Endodermal cell (in vitro differentiated cells): ENCODE measurements at regions not wholly inside any gene's neighbourhood (a gene's known extent, or its start where the extent isn't known, plus 50 kb on each side); places are given as distances from the start of the nearest gene placed in this dataset.

Experiments
- DNase-seq: peaks from one replicate; pipeline ENCODE4 v3.0.0-alpha.2; 2017
- H3K27ac ChIP-seq: 2 replicates; pipeline ENCODE4 v1.5.1; 2013; ENCODE audit warnings: mild to moderate bottlenecking, low read depth, low read length, moderate library complexity
- H3K27me3 ChIP-seq: 2 replicates; pipeline ENCODE4 v1.6.1; 2013; ENCODE audit warnings: mild to moderate bottlenecking, low read length, moderate library complexity; ENCODE audit not compliant: insufficient read depth, control insufficient read depth, poor library complexity, severe bottlenecking
- H3K36me3 ChIP-seq: 2 replicates; pipeline ENCODE4 v1.7.0; 2013; ENCODE audit warnings: mild to moderate bottlenecking, low read length, moderate library complexity; ENCODE audit not compliant: control insufficient read depth, insufficient read depth
- H3K4me1 ChIP-seq: one replicate; pipeline ENCODE4 v1.7.0; 2013; ENCODE audit warnings: low read length; ENCODE audit not compliant: control insufficient read depth, insufficient read depth
- H3K4me3 ChIP-seq: 2 replicates; pipeline ENCODE4 v1.5.1; 2013; ENCODE audit warnings: mild to moderate bottlenecking, low read length, moderate library complexity
- H3K9ac ChIP-seq: 2 replicates; pipeline ENCODE4 v1.6.1; 2013; ENCODE audit warnings: mild to moderate bottlenecking, low read length, moderate library complexity; ENCODE audit not compliant: poor library complexity, severe bottlenecking; ENCODE audit errors: extremely low read depth
- H3K9me3 ChIP-seq: 2 replicates; pipeline ENCODE4 v1.6.1; 2013; ENCODE audit warnings: mild to moderate bottlenecking, low read length, moderate library complexity; ENCODE audit not compliant: control insufficient read depth
- H3K27ac Mint-ChIP-seq: 2 replicates; pipeline ENCODE4 v1.8.0; 2020; ENCODE audit warnings: mixed read lengths
- H3K27me3 Mint-ChIP-seq: 2 replicates; pipeline ENCODE4 v1.8.0; 2021; ENCODE audit warnings: mild to moderate bottlenecking, mixed read lengths; ENCODE audit not compliant: insufficient read depth
- H3K36me3 Mint-ChIP-seq: 2 replicates; pipeline ENCODE4 v1.8.0; 2020; ENCODE audit warnings: low read depth, mixed read lengths
- H3K4me1 Mint-ChIP-seq: 2 replicates; pipeline ENCODE4 v1.8.0; 2020; ENCODE audit warnings: mixed read lengths
- H3K4me3 Mint-ChIP-seq: 2 replicates; pipeline ENCODE4 v1.8.0; 2020; ENCODE audit warnings: mild to moderate bottlenecking, moderate library complexity, mixed read lengths
- H3K9me3 Mint-ChIP-seq: 2 replicates; pipeline ENCODE4 v1.8.0; 2020; ENCODE audit warnings: mild to moderate bottlenecking, mixed read lengths
- WGBS, 2 experiments: methylation state at CpG; one replicate each; pipeline versions ENCODE4 v1.1.5 to v1.1.7; 2013; ENCODE audit warnings: missing lambda C conversion rate in 2 of 2, mixed read lengths in 1 of 2; ENCODE audit not compliant: insufficient coverage in 1 of 2, insufficient read length in 1 of 2; 5-methylcytosine and 5-hydroxymethylcytosine counted together
- TF ChIP-seq, protein P1 (sequence below): fragments of 200-600 bp; sonication (generic); conservative IDR thresholded peaks from 2 replicates; pipeline ENCODE4 v1.5.0; 2021; ENCODE audit warnings: antibody characterized with exemption, mild to moderate bottlenecking

DNA sequence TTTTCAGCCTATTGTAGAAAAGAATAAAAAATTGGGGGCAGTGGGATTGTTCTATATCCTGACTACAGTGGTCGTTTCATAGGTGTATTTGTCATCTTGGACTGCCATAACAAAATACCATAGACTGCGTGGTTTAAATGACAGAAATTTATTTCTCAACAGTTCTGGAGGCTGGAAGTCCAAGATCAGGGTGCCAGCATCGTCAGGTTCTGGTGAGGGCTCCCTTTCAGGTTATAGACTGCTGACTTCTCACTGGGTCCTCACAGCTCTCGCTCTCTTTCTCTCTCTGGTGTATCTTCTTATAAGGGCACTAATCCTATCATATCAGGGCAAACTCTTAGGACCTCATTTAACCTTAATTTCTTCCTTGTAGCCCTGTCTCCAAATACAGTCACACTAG is 356.7 kb upstream of the TRPC7 start:
- Histone ChIP-seq H3K9me3 (no peaks in the 10 kb centered on the region), H3K27me3 (no peaks in the 10 kb centered on the region), H3K27ac (no peak overlapping the region), H3K4me3 (no peak overlapping the region), H3K36me3 (no peaks in the 10 kb centered on the region), H3K4me1 (no peaks in the 10 kb centered on the region), H3K9ac (no peak overlapping the region)
- 88 to 98% methylated on average over 3 to 4 of the region's 4 CpGs for WGBS, 2 experiments
- DNase-seq: no peak
- TF ChIP-seq, protein P1, sequence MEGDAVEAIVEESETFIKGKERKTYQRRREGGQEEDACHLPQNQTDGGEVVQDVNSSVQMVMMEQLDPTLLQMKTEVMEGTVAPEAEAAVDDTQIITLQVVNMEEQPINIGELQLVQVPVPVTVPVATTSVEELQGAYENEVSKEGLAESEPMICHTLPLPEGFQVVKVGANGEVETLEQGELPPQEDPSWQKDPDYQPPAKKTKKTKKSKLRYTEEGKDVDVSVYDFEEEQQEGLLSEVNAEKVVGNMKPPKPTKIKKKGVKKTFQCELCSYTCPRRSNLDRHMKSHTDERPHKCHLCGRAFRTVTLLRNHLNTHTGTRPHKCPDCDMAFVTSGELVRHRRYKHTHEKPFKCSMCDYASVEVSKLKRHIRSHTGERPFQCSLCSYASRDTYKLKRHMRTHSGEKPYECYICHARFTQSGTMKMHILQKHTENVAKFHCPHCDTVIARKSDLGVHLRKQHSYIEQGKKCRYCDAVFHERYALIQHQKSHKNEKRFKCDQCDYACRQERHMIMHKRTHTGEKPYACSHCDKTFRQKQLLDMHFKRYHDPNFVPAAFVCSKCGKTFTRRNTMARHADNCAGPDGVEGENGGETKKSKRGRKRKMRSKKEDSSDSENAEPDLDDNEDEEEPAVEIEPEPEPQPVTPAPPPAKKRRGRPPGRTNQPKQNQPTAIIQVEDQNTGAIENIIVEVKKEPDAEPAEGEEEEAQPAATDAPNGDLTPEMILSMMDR: no peak
- no peak overlapping the region for H3K4me3 Mint-ChIP-seq
- no peak overlapping the region for H3K27ac Mint-ChIP-seq
- H3K27me3 Mint-ChIP-seq: no peaks in the 10 kb centered on the region
- H3K9me3 Mint-ChIP-seq: no peaks in the 10 kb centered on the region
- no peaks in the 10 kb centered on the region for H3K36me3 Mint-ChIP-seq
- no peaks in the 10 kb centered on the region for H3K4me1 Mint-ChIP-seq

DNA sequence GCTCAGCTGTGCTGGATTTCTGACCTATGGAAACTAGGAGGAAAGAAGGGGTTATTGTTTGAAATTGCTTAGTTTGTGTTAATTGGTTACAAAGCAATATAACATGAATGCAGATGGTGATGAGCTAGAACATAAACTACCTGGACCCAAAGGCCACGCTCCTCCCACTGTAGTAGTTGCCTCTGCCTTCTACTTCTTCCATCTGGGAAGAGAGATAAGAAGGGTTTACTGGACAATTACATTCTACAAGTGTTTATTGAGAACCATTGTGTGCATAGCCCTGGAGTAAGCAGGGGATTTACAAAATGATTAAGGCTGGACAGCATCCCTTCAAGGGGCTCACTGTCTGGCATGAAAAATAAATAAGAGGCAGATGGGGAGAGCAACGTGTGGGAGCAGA is 355.3 kb upstream of the TRPC7 start:
- TF ChIP-seq, protein P1: no peak
- Mint-ChIP-seq H3K4me1 (no peaks in the 10 kb centered on the region), H3K27me3 (no peaks in the 10 kb centered on the region)

DNA sequence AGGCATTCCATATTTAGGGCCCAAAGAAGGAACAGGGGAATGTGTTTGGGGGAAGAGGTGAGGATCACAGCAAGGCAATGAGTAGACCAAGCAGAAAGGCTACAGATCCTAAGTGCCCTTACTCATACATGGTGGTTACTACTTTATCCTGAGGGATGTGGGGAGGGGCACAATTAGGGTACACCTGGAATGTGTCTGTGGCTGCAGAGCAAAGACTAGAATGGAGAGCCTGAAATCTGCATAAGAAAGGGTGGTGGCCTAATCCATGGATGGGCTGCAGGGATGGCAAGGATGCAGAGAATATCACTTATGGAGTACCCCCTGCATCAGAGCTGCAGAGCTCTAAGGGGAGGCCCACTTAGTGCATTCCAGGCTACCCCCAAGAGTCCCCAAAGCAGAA is 352.6 kb upstream of the TRPC7 start:
- H3K9me3 Mint-ChIP-seq: peaks cover 2% of the 10 kb centered on the region
- H3K27ac ChIP-seq: no peak overlapping the region
- TF ChIP-seq, protein P1: no peak
- no peaks in the 10 kb centered on the region for H3K27me3 ChIP-seq
- no peak overlapping the region for H3K9ac ChIP-seq
- H3K36me3 ChIP-seq: no peaks in the 10 kb centered on the region
- H3K36me3 Mint-ChIP-seq: no peaks in the 10 kb centered on the region
- H3K27ac Mint-ChIP-seq: no peak overlapping the region
- no peaks in the 10 kb centered on the region for H3K27me3 Mint-ChIP-seq
- no peak for DNase-seq
- no peaks in the 10 kb centered on the region for H3K9me3 ChIP-seq
- no peaks in the 10 kb centered on the region for H3K4me1 Mint-ChIP-seq
- H3K4me3 ChIP-seq: no peak overlapping the region
- H3K4me1 ChIP-seq: no peaks in the 10 kb centered on the region
- no peak overlapping the region for H3K4me3 Mint-ChIP-seq

More for the DNA sequence above, 355.3 kb upstream of the TRPC7 start:
- Histone ChIP-seq H3K9me3 (no peaks in the 10 kb centered on the region), H3K36me3 (no peaks in the 10 kb centered on the region), H3K27ac (no peak overlapping the region), H3K4me1 (no peaks in the 10 kb centered on the region), H3K27me3 (no peaks in the 10 kb centered on the region), H3K9ac (no peak overlapping the region), H3K4me3 (no peak overlapping the region)
- no peak overlapping the region for H3K4me3 Mint-ChIP-seq
- no peak for DNase-seq
- WGBS, 2 experiments: 63 to 84% methylated on average over 1 to 2 of the region's 2 CpGs
- H3K9me3 Mint-ChIP-seq: no peaks in the 10 kb centered on the region
- no peaks in the 10 kb centered on the region for H3K36me3 Mint-ChIP-seq
- no peak overlapping the region for H3K27ac Mint-ChIP-seq
